Neural cell (in vitro differentiated cells): ENCODE measurements at regions not wholly inside any gene's neighbourhood (a gene's known extent, or its start where the extent isn't known, plus 50 kb on each side); places are given as distances from the start of the nearest gene placed in this dataset.

ENCODE experiments used
- H2AFZ ChIP-seq: fragments of 200-600, 300-800 bp; sonication (generic), shearing (Covaris generic); 2 replicates; pipeline ENCODE4 v1.6.0; 2014; ENCODE audit warnings: low read depth, mild to moderate bottlenecking, antibody characterized with exemption, low read length, moderate library complexity
- H3F3A ChIP-seq: fragments of 200-600 bp; shearing (Covaris generic); 2 replicates; pipeline ENCODE4 v1.6.1; 2016; ENCODE audit warnings: mild to moderate bottlenecking, moderate library complexity, mixed read lengths, antibody characterized with exemption, low read length; ENCODE audit not compliant: insufficient read depth, poor library complexity, severe bottlenecking
- H3K27ac ChIP-seq: fragments of 200-600, 300-800 bp; sonication (generic), shearing (Covaris generic); 2 replicates; pipeline ENCODE4 v1.5.1; 2014; ENCODE audit warnings: mild to moderate bottlenecking, low read length, moderate library complexity
- H3K27me3 ChIP-seq: fragments of 300-800, 200-600 bp; sonication (generic), shearing (Covaris generic); 2 replicates; pipeline ENCODE4 v1.6.0; 2014; ENCODE audit warnings: mild to moderate bottlenecking, low read depth, low read length, moderate library complexity; ENCODE audit not compliant: insufficient read depth
- H3K36me3 ChIP-seq: fragments of 300-800, 200-600 bp; sonication (generic), shearing (Covaris generic); 2 replicates; pipeline ENCODE4 v1.5.1; 2014; ENCODE audit warnings: mild to moderate bottlenecking, antibody characterized with exemption, low read length, moderate library complexity; ENCODE audit not compliant: insufficient read depth
- H3K4me2 ChIP-seq: fragments of 300-800, 200-600 bp; sonication (generic), shearing (Covaris generic); 2 replicates; pipeline ENCODE4 v1.6.0; 2014; ENCODE audit warnings: mild to moderate bottlenecking, low read length
- H3K4me3 ChIP-seq: fragments of 300-800, 200-600 bp; sonication (generic), shearing (Covaris generic); 2 replicates; pipeline ENCODE4 v1.5.1; 2014; ENCODE audit warnings: mild to moderate bottlenecking, low read length, moderate library complexity
- H3K79me2 ChIP-seq: fragments of 200-600 bp; shearing (Covaris generic); replicated peaks from 2 replicates; pipeline ENCODE4 v1.6.0; 2014; ENCODE audit warnings: mild to moderate bottlenecking, low read length, moderate library complexity; ENCODE audit not compliant: insufficient read depth
- H3K9ac ChIP-seq: fragments of 300-800, 200-600 bp; sonication (generic), shearing (Covaris generic); 2 replicates; pipeline ENCODE4 v1.6.1; 2016; ENCODE audit warnings: mild to moderate bottlenecking, low read length, mixed read lengths
- H3K9me2 ChIP-seq: fragments of 200-600 bp; shearing (Covaris generic); 2 replicates; pipeline ENCODE4 v1.6.1; 2016; ENCODE audit warnings: mild to moderate bottlenecking, low read length, mixed read lengths; ENCODE audit not compliant: insufficient read depth
- H3K9me3 ChIP-seq: fragments of 200-600, 300-800 bp; sonication (generic), shearing (Covaris generic); 2 replicates; pipeline ENCODE4 v1.6.1; 2016; ENCODE audit warnings: mild to moderate bottlenecking, mixed run types, low read length, moderate library complexity, mixed read lengths
- H4K20me1 ChIP-seq: fragments of 200-600 bp; shearing (Covaris generic); 2 replicates; pipeline ENCODE4 v1.6.1; 2016; ENCODE audit warnings: mild to moderate bottlenecking, mixed run types; ENCODE audit not compliant: insufficient read depth
- EP300 ChIP-seq: fragments of 450-650 bp; conservative IDR thresholded peaks from 2 replicates; pipeline ENCODE4 v1.6.1; 2014; ENCODE audit warnings: antibody characterized with exemption, mild to moderate bottlenecking, moderate library complexity; ENCODE audit not compliant: poor library complexity, severe bottlenecking
- EZH2 ChIP-seq: fragments of 200-600, 300-800 bp; shearing (Covaris generic), sonication (generic); IDR thresholded peaks from 2 replicates; pipeline ENCODE4 v1.6.1; 2014; ENCODE audit warnings: antibody characterized with exemption, low read length, borderline replicate concordance, mild to moderate bottlenecking; ENCODE audit not compliant: insufficient read depth, poor library complexity, severe bottlenecking
- MXI1 ChIP-seq: fragments of 450-650 bp; conservative IDR thresholded peaks from 2 replicates; pipeline ENCODE4 v1.6.1; 2014; ENCODE audit warnings: antibody characterized with exemption, mild to moderate bottlenecking; ENCODE audit not compliant: poor library complexity, severe bottlenecking
- POLR2AphosphoS5 ChIP-seq: IDR thresholded peaks from 2 replicates; pipeline ENCODE4 v1.6.1; 2012
- RAD21 ChIP-seq: fragments of 450-650 bp; conservative IDR thresholded peaks from 2 replicates; pipeline ENCODE4 v1.6.1; 2014; ENCODE audit warnings: antibody characterized with exemption, mild to moderate bottlenecking, moderate library complexity
- SMC3 ChIP-seq: fragments of 450-650 bp; conservative IDR thresholded peaks from 2 replicates; pipeline ENCODE4 v1.6.1; 2014; ENCODE audit warnings: antibody characterized with exemption, mild to moderate bottlenecking, moderate library complexity; ENCODE audit not compliant: poor library complexity
- TAF1 ChIP-seq: IDR thresholded peaks from 2 replicates; pipeline ENCODE4 v1.6.1; 2012; ENCODE audit warnings: low read depth
- TF ChIP-seq, protein P1 (sequence below): fragments of 450-650 bp; IDR thresholded peaks from 2 replicates; pipeline ENCODE4 v1.5.1; 2014; ENCODE audit warnings: antibody characterized with exemption, mild to moderate bottlenecking, moderate library complexity; ENCODE audit not compliant: poor library complexity, severe bottlenecking
- TF ChIP-seq, protein P2 (sequence below): IDR thresholded peaks from 2 replicates; pipeline ENCODE4 v1.6.1; 2012; ENCODE audit warnings: borderline replicate concordance

DNA sequence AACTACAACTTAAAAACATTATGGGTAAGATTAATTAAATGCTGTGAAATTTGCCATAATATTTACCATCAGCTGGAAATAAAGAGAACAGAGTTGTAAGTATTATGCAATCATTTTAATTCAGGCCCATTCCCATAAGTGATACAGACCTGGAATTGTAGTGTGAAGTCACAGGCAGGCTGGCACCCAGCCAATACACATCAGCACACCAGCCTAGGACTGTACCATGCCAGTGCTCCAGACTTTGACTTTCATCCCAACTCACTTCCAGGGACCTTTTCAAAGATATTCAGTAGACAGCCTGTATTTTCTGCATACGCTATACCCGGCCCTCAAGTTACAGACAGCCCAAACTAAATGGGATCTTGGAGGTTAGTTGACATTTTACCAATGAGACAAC lies 143.3 kb downstream of the TES start:
- no peaks in the 10 kb centered on the region for H3K9me2 ChIP-seq
- no peaks in the 10 kb centered on the region for H3K27me3 ChIP-seq
- H4K20me1 ChIP-seq: no peaks in the 10 kb centered on the region
- H3K36me3 ChIP-seq: no peaks in the 10 kb centered on the region
- TF ChIP-seq SMC3 (no peak), TAF1 (no peak), POLR2AphosphoS5 (no peak), EP300 (no peak), MXI1 (no peak), RAD21 (no peak), EZH2 (no peak)
- TF ChIP-seq, protein P1, sequence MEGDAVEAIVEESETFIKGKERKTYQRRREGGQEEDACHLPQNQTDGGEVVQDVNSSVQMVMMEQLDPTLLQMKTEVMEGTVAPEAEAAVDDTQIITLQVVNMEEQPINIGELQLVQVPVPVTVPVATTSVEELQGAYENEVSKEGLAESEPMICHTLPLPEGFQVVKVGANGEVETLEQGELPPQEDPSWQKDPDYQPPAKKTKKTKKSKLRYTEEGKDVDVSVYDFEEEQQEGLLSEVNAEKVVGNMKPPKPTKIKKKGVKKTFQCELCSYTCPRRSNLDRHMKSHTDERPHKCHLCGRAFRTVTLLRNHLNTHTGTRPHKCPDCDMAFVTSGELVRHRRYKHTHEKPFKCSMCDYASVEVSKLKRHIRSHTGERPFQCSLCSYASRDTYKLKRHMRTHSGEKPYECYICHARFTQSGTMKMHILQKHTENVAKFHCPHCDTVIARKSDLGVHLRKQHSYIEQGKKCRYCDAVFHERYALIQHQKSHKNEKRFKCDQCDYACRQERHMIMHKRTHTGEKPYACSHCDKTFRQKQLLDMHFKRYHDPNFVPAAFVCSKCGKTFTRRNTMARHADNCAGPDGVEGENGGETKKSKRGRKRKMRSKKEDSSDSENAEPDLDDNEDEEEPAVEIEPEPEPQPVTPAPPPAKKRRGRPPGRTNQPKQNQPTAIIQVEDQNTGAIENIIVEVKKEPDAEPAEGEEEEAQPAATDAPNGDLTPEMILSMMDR: no peak
- TF ChIP-seq, protein P2, sequence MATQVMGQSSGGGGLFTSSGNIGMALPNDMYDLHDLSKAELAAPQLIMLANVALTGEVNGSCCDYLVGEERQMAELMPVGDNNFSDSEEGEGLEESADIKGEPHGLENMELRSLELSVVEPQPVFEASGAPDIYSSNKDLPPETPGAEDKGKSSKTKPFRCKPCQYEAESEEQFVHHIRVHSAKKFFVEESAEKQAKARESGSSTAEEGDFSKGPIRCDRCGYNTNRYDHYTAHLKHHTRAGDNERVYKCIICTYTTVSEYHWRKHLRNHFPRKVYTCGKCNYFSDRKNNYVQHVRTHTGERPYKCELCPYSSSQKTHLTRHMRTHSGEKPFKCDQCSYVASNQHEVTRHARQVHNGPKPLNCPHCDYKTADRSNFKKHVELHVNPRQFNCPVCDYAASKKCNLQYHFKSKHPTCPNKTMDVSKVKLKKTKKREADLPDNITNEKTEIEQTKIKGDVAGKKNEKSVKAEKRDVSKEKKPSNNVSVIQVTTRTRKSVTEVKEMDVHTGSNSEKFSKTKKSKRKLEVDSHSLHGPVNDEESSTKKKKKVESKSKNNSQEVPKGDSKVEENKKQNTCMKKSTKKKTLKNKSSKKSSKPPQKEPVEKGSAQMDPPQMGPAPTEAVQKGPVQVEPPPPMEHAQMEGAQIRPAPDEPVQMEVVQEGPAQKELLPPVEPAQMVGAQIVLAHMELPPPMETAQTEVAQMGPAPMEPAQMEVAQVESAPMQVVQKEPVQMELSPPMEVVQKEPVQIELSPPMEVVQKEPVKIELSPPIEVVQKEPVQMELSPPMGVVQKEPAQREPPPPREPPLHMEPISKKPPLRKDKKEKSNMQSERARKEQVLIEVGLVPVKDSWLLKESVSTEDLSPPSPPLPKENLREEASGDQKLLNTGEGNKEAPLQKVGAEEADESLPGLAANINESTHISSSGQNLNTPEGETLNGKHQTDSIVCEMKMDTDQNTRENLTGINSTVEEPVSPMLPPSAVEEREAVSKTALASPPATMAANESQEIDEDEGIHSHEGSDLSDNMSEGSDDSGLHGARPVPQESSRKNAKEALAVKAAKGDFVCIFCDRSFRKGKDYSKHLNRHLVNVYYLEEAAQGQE: no peak
- H3K9ac ChIP-seq: no peak overlapping the region
- no peak overlapping the region for H3K27ac ChIP-seq
- H3K4me2 ChIP-seq: no peak overlapping the region
- no peaks in the 10 kb centered on the region for H3K9me3 ChIP-seq
- no peak overlapping the region for H2AFZ ChIP-seq
- H3F3A ChIP-seq: no peaks in the 10 kb centered on the region
- H3K79me2 ChIP-seq: no peaks in the 10 kb centered on the region
- no peak overlapping the region for H3K4me3 ChIP-seq

DNA sequence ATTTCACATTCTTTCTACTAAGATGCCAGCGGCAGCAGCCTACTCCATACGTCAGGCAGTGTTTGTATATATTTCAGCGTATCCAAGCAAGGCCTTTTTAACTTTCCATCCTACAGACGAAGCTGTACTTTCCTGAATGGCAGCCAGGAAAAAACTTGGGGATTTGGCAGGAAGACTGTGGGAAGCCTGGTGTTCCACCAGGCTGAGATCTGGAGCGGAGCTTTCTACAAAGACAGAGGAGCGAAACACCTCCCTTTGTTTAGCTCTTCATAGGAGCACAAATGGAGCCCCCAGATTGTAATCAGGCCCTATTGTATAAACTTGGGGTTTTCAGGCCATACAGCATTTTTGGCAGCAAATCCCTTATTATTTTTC lies 143.8 kb downstream of the TES start:
- no peak overlapping the region for H3K4me3 ChIP-seq
- TF ChIP-seq RAD21: no peak
- no peak for TF ChIP-seq POLR2AphosphoS5
- no peak for TF ChIP-seq EZH2
- no peak for TF ChIP-seq MXI1
- TF ChIP-seq, protein P2: no peak
- no peak for TF ChIP-seq TAF1
- TF ChIP-seq, protein P1: no peak
- no peaks in the 10 kb centered on the region for H4K20me1 ChIP-seq
- H3K9me3 ChIP-seq: no peaks in the 10 kb centered on the region
- H3K4me2 ChIP-seq: no peak overlapping the region
- no peak overlapping the region for H3K27ac ChIP-seq
- no peak overlapping the region for H2AFZ ChIP-seq
- no peak overlapping the region for H3K9ac ChIP-seq
- no peaks in the 10 kb centered on the region for H3K9me2 ChIP-seq
- H3K27me3 ChIP-seq: no peaks in the 10 kb centered on the region
- H3K36me3 ChIP-seq: no peaks in the 10 kb centered on the region
- no peaks in the 10 kb centered on the region for H3K79me2 ChIP-seq
- H3F3A ChIP-seq: no peaks in the 10 kb centered on the region
